ENCODE measurements at regions not wholly inside any gene's neighbourhood (a gene's known extent, or its start where the extent isn't known, plus 50 kb on each side); places are given as distances from the start of the nearest gene placed in this dataset.

GRCh38 chr21:34296878-34297277 is 66.9 kb upstream of the KCNE2 start:
- TF ChIP-seq EP300 (IDR thresholded peaks at IDR 0.05) (no peak), POLR2A (IDR thresholded peaks at IDR 0.05) (no peak), POLR2AphosphoS5 (IDR thresholded peaks at IDR 0.05) (no peak)
- TF ChIP-seq, protein P1, sequence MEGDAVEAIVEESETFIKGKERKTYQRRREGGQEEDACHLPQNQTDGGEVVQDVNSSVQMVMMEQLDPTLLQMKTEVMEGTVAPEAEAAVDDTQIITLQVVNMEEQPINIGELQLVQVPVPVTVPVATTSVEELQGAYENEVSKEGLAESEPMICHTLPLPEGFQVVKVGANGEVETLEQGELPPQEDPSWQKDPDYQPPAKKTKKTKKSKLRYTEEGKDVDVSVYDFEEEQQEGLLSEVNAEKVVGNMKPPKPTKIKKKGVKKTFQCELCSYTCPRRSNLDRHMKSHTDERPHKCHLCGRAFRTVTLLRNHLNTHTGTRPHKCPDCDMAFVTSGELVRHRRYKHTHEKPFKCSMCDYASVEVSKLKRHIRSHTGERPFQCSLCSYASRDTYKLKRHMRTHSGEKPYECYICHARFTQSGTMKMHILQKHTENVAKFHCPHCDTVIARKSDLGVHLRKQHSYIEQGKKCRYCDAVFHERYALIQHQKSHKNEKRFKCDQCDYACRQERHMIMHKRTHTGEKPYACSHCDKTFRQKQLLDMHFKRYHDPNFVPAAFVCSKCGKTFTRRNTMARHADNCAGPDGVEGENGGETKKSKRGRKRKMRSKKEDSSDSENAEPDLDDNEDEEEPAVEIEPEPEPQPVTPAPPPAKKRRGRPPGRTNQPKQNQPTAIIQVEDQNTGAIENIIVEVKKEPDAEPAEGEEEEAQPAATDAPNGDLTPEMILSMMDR (IDR thresholded peaks at IDR 0.05): no peak
